ENCODE measurements at regions not wholly inside any gene's neighbourhood (a gene's known extent, or its start where the extent isn't known, plus 50 kb on each side); places are given as distances from the start of the nearest gene placed in this dataset.

DNA sequence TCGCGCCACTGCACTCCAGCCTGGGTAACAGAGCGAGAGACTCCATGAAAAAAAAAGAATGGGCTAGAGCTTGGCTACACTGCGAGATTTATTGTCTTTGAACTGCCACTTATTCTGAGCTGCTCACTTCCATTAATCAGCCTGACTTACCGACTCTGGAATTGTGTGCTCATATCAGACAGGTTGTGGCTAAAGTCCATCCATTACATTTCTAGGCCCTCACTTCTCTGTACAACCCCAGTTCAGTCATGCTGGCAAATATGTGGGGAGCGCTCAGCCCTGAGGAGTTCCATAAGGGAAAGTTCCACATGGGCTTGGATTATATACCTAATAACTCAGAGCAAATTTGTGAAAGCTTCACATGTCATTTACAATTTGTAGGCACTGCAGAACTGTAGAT lies 270.6 kb downstream of the TRIML1 start:
- TF ChIP-seq, protein P1, sequence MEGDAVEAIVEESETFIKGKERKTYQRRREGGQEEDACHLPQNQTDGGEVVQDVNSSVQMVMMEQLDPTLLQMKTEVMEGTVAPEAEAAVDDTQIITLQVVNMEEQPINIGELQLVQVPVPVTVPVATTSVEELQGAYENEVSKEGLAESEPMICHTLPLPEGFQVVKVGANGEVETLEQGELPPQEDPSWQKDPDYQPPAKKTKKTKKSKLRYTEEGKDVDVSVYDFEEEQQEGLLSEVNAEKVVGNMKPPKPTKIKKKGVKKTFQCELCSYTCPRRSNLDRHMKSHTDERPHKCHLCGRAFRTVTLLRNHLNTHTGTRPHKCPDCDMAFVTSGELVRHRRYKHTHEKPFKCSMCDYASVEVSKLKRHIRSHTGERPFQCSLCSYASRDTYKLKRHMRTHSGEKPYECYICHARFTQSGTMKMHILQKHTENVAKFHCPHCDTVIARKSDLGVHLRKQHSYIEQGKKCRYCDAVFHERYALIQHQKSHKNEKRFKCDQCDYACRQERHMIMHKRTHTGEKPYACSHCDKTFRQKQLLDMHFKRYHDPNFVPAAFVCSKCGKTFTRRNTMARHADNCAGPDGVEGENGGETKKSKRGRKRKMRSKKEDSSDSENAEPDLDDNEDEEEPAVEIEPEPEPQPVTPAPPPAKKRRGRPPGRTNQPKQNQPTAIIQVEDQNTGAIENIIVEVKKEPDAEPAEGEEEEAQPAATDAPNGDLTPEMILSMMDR (conservative IDR thresholded peaks at IDR 0.05; ENCODE audit: low read depth, low read length), result no peak
- TF ChIP-seq BHLHE40 (IDR thresholded peaks at IDR 0.05; ENCODE audit: low read depth, low read length), result no peak
- no peak for TF ChIP-seq RFX5 (IDR thresholded peaks at IDR 0.05; ENCODE audit: low read depth, low read length)
- no peak for TF ChIP-seq CEBPB (IDR thresholded peaks at IDR 0.05; ENCODE audit: low read depth, low read length)

Data from IMR-90 (cell line).